GM10248 (cell line): ENCODE measurements at regions not wholly inside any gene's neighbourhood (a gene's known extent, or its start where the extent isn't known, plus 50 kb on each side); places are given as distances from the start of the nearest gene placed in this dataset.

Source experiments
- CTCF ChIA-PET: fragments of 300-600 bp; sonication (Branson Sonifier 250); formaldehyde crosslinking; extraction: SDS; loops from one replicate; lab custom pipeline; 2021; ENCODE audit warnings: antibody characterized with exemption; lab: Yijun Ruan, JAX
- POLR2A ChIA-PET: fragments of 350-650 bp; sonication (Branson Sonifier 250); formaldehyde crosslinking; extraction: SDS; loops from one replicate; lab custom pipeline; 2020; ENCODE audit warnings: antibody characterized with exemption; lab: Yijun Ruan, JAX
- DNase-seq: peaks from one replicate; pipeline ENCODE4 v3.0.0; 2012; ENCODE audit errors: extremely low spot score
- CTCF ChIP-seq: IDR thresholded peaks from 2 replicates; pipeline ENCODE4 v1.5.1; 2012; ENCODE audit warnings: mild to moderate bottlenecking, low read depth; ENCODE audit errors: extremely low read depth, missing control alignments, control extremely low read depth

- no peak for DNase-seq
- no peak for TF ChIP-seq CTCF
- CTCF ChIA-PET: interaction anchor here (1.0 to 1.3 kb wide), 2 partner anchors 9 to 359 kb away, joined by 3 read pairs; no protein-coding TSS in a partner anchor
- POLR2A ChIA-PET: no interaction called here
Measured at GRCh38 chr3:3639078-3639477, 160.2 kb upstream of the LRRN1 start.

- no peak for DNase-seq
- ChIA-PET CTCF (no interaction called here), POLR2A (no interaction called here)
- no peak for TF ChIP-seq CTCF
Measured at GRCh38 chr3:3636815-3637214, 162.4 kb upstream of the LRRN1 start.

- POLR2A ChIA-PET: no interaction called here
Measured at GRCh38 chr3:3635109-3635508, 164.1 kb upstream of the LRRN1 start.

GRCh38 chr3:3634326-3634725 is 164.9 kb upstream of the LRRN1 start:
- CTCF ChIA-PET: no interaction called here
- POLR2A ChIA-PET: no interaction called here
- no peak for DNase-seq
- no peak for TF ChIP-seq CTCF

More at GRCh38 chr3:3635109-3635508, 164.1 kb upstream of the LRRN1 start:
- no peak for TF ChIP-seq CTCF
- CTCF ChIA-PET: no interaction called here
- DNase-seq: no peak

- ChIA-PET POLR2A (no interaction called here), CTCF (interaction anchor here (1.7 kb wide), 1 partner anchor 8 kb away, joined by 4 read pairs; no protein-coding TSS in a partner anchor)
- no peak for DNase-seq
- TF ChIP-seq CTCF: no peak
Measured at GRCh38 chr3:3633761-3634160, 165.5 kb upstream of the LRRN1 start.

- no peak for DNase-seq
- no peak for TF ChIP-seq CTCF
- ChIA-PET POLR2A (no interaction called here), CTCF (interaction anchor here (1.0 to 1.7 kb wide), 2 partner anchors 9 to 24 kb away, joined by 3 to 4 read pairs; no protein-coding TSS in a partner anchor)
Measured at GRCh38 chr3:3632449-3632848, 166.8 kb upstream of the LRRN1 start.
